HFF-Myc (cell line): ENCODE measurements at regions not wholly inside any gene's neighbourhood (a gene's known extent, or its start where the extent isn't known, plus 50 kb on each side); places are given as distances from the start of the nearest gene placed in this dataset.
A peak's percentile ranks its signal among the peaks of the same experiment; 100 is the strongest.

ENCODE experiments used
- DNase-seq: peaks from one replicate; pipeline ENCODE4 v3.0.0-alpha.2; 2011; ENCODE audit warnings: low read depth; ENCODE audit errors: extremely low read depth
- H3K4me3 ChIP-seq: replicated peaks from 2 replicates; pipeline ENCODE4 v1.5.1; 2011; ENCODE audit warnings: low read depth, mild to moderate bottlenecking, control low read depth, low read length
- CTCF ChIP-seq: IDR thresholded peaks from 2 replicates; pipeline ENCODE4 v1.5.1; 2012; ENCODE audit warnings: mild to moderate bottlenecking, low read depth, low read length, control low read depth; ENCODE audit errors: missing control alignments

- H3K4me3 ChIP-seq = no peak overlapping the region
- no peak for DNase-seq
- TF ChIP-seq CTCF = no peak
Measured at GRCh38 chr2:152930501-152930900, 212.1 kb downstream of the ARL6IP6 start.

- H3K4me3 ChIP-seq = no peak overlapping the region
- TF ChIP-seq CTCF = no peak
- no peak for DNase-seq
Measured at GRCh38 chr2:152929628-152930027, 211.2 kb downstream of the ARL6IP6 start.

- no peak for DNase-seq
- peak; percentile 49 for TF ChIP-seq CTCF
- H3K4me3 ChIP-seq = no peak overlapping the region
Measured at GRCh38 chr2:152925547-152926448, 207.4 kb downstream of the ARL6IP6 start.

- TF ChIP-seq CTCF = no peak
- H3K4me3 ChIP-seq = no peak overlapping the region
- no peak for DNase-seq
Measured at GRCh38 chr2:152924722-152925121, 206.3 kb downstream of the ARL6IP6 start.

- H3K4me3 ChIP-seq = no peak overlapping the region
- TF ChIP-seq CTCF = no peak
- DNase-seq = no peak
Measured at GRCh38 chr2:152924219-152924618, 205.8 kb downstream of the ARL6IP6 start.

GRCh38 chr2:152920846-152921245 is 202.4 kb downstream of the ARL6IP6 start:
- no peak for TF ChIP-seq CTCF
- no peak overlapping the region for H3K4me3 ChIP-seq
- no peak for DNase-seq
